ENCODE measurements at regions not wholly inside any gene's neighbourhood (a gene's known extent, or its start where the extent isn't known, plus 50 kb on each side); places are given as distances from the start of the nearest gene placed in this dataset.

- Histone ChIP-seq H3K27me3 (no peaks in the 10 kb centered on the region), H3K36me3 (no peaks in the 10 kb centered on the region), H3K4me3 (no peak overlapping the region), H3K4me1 (no peaks in the 10 kb centered on the region), H3K9me3 (no peaks in the 10 kb centered on the region), H3K27ac (no peak overlapping the region)
- DNase-seq (no peak), ATAC-seq (no peak)
- in situ Hi-C loops (cut with MboI; ENCODE audit: low sequenced_read_pairs in 4 of 4), result no loop called here
- TF ChIP-seq POLR2A (IDR thresholded peaks at IDR 0.05), result no peak
- TF ChIP-seq, protein P1, sequence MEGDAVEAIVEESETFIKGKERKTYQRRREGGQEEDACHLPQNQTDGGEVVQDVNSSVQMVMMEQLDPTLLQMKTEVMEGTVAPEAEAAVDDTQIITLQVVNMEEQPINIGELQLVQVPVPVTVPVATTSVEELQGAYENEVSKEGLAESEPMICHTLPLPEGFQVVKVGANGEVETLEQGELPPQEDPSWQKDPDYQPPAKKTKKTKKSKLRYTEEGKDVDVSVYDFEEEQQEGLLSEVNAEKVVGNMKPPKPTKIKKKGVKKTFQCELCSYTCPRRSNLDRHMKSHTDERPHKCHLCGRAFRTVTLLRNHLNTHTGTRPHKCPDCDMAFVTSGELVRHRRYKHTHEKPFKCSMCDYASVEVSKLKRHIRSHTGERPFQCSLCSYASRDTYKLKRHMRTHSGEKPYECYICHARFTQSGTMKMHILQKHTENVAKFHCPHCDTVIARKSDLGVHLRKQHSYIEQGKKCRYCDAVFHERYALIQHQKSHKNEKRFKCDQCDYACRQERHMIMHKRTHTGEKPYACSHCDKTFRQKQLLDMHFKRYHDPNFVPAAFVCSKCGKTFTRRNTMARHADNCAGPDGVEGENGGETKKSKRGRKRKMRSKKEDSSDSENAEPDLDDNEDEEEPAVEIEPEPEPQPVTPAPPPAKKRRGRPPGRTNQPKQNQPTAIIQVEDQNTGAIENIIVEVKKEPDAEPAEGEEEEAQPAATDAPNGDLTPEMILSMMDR (IDR thresholded peaks at IDR 0.05 in 4 of 5, conservative IDR thresholded peaks at IDR 0.05 in 1 of 5), result no peak
- intact Hi-C loops (cut with DNase I; ENCODE audit: low total_unique reads), result no loop called here
Measured at GRCh38 chr11:106231591-106231990, 154.1 kb downstream of the AASDHPPT start.

- DNase-seq, result no peak
- ATAC-seq, result no peak
- in situ Hi-C loops (cut with MboI; ENCODE audit: low sequenced_read_pairs in 4 of 4), result no loop called here
- Histone ChIP-seq H3K9me3 (no peaks in the 10 kb centered on the region), H3K36me3 (no peaks in the 10 kb centered on the region), H3K4me3 (no peak overlapping the region), H3K27me3 (no peaks in the 10 kb centered on the region), H3K27ac (no peak overlapping the region), H3K4me1 (no peaks in the 10 kb centered on the region)
- intact Hi-C loops (cut with DNase I; ENCODE audit: low total_unique reads), result no loop called here
- TF ChIP-seq POLR2A (IDR thresholded peaks at IDR 0.05), result no peak
- TF ChIP-seq, protein P1 (IDR thresholded peaks at IDR 0.05 in 4 of 5, conservative IDR thresholded peaks at IDR 0.05 in 1 of 5), result no peak
Measured at GRCh38 chr11:106233191-106233590, 155.7 kb downstream of the AASDHPPT start.

GRCh38 chr11:106234794-106235193 is 157.3 kb downstream of the AASDHPPT start:
- H3K27ac ChIP-seq, result no peak overlapping the region
- intact Hi-C loops (cut with DNase I; ENCODE audit: low total_unique reads) (no loop called here), in situ Hi-C loops (cut with MboI; ENCODE audit: low sequenced_read_pairs in 4 of 4) (no loop called here)
- ATAC-seq (no peak), DNase-seq (no peak)
- no peak overlapping the region for H3K4me3 ChIP-seq
- H3K9me3 ChIP-seq, result no peaks in the 10 kb centered on the region
- no peaks in the 10 kb centered on the region for H3K4me1 ChIP-seq
- H3K27me3 ChIP-seq, result no peaks in the 10 kb centered on the region
- H3K36me3 ChIP-seq, result no peaks in the 10 kb centered on the region
- TF ChIP-seq POLR2A (IDR thresholded peaks at IDR 0.05), result no peak
- TF ChIP-seq, protein P1 (IDR thresholded peaks at IDR 0.05 in 4 of 5, conservative IDR thresholded peaks at IDR 0.05 in 1 of 5), result no peak

DNA sequence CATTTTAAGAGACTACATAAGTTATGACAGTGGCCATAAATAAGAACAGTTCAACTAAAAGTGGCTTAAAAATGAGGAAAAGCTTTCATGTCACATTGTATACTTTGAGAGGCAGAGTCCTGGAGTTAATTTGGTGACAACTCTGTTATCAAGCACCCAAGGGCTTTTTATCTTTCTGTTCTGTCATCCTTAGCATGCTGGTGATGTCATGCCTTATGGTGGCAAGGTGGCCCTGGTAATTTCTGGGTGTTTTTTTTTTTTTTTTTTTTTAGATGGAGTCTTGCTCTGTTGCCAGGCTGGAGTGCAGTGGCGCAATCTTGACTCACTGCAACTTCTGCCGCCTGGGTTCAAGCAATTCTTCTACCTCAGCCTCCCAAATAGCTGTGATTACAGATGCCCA is 158.8 kb downstream of the AASDHPPT start:
- no peak for ATAC-seq
- DNase-seq, result no peak
- Histone ChIP-seq H3K9me3 (no peaks in the 10 kb centered on the region), H3K4me1 (no peaks in the 10 kb centered on the region), H3K36me3 (no peaks in the 10 kb centered on the region), H3K27me3 (no peaks in the 10 kb centered on the region), H3K4me3 (no peak overlapping the region), H3K27ac (no peak overlapping the region)
- intact Hi-C loops (cut with DNase I; ENCODE audit: low total_unique reads), result no loop called here
- TF ChIP-seq POLR2A (IDR thresholded peaks at IDR 0.05), result no peak
- TF ChIP-seq, protein P1 (IDR thresholded peaks at IDR 0.05 in 4 of 5, conservative IDR thresholded peaks at IDR 0.05 in 1 of 5), result no peak
- in situ Hi-C loops (cut with MboI; ENCODE audit: low sequenced_read_pairs in 4 of 4), result no loop called here

- intact Hi-C loops (cut with DNase I; ENCODE audit: low total_unique reads), result no loop called here
- H3K4me3 ChIP-seq, result no peak overlapping the region
- no peak overlapping the region for H3K27ac ChIP-seq
- in situ Hi-C loops (cut with MboI; ENCODE audit: low sequenced_read_pairs in 4 of 4), result no loop called here
- no peak for ATAC-seq
- H3K36me3 ChIP-seq, result no peaks in the 10 kb centered on the region
- no peak for DNase-seq
- no peaks in the 10 kb centered on the region for H3K27me3 ChIP-seq
- no peaks in the 10 kb centered on the region for H3K9me3 ChIP-seq
- TF ChIP-seq, protein P1 (IDR thresholded peaks at IDR 0.05 in 4 of 5, conservative IDR thresholded peaks at IDR 0.05 in 1 of 5), result no peak
- no peak for TF ChIP-seq POLR2A (IDR thresholded peaks at IDR 0.05)
- no peaks in the 10 kb centered on the region for H3K4me1 ChIP-seq
Measured at GRCh38 chr11:106238704-106239360, 161.4 kb downstream of the AASDHPPT start.
